SK-N-SH (cell line): ENCODE measurements at regions not wholly inside any gene's neighbourhood (a gene's known extent, or its start where the extent isn't known, plus 50 kb on each side); places are given as distances from the start of the nearest gene placed in this dataset.

Experiments
- MAX ChIP-seq: IDR thresholded peaks from 2 replicates; pipeline ENCODE4 v1.4.0; 2012; ENCODE audit warnings: low read depth
- YY1 ChIP-seq: IDR thresholded peaks from 2 replicates; pipeline ENCODE4 v1.4.0; 2012; ENCODE audit warnings: low read depth, mild to moderate bottlenecking

- no peak for TF ChIP-seq MAX
- no peak for TF ChIP-seq YY1
These were observed 74.5 kb upstream of the MAP1B start for GRCh38 chr5:72032788-72033187.
